ENCODE measurements at regions not wholly inside any gene's neighbourhood (a gene's known extent, or its start where the extent isn't known, plus 50 kb on each side); places are given as distances from the start of the nearest gene placed in this dataset.

GRCh38 chr6:15849395-15849794, 186.6 kb upstream of the DTNBP1 start:
- Histone ChIP-seq H3K18ac (ENCODE audit: low read length) (no peak overlapping the region), H2BK120ac (ENCODE audit: insufficient read depth, low read length, poor library complexity) (no peak overlapping the region), H2BK12ac (ENCODE audit: low read length) (no peak overlapping the region), H3K36me3 (ENCODE audit: control insufficient read depth in 1 of 2, insufficient read depth in 2 of 2, low read length in 2 of 2) (no peaks in the 10 kb centered on the region), H3K23ac (ENCODE audit: low read length) (no peak overlapping the region), H3K79me2 (ENCODE audit: control insufficient read depth, insufficient read depth, low read length, poor library complexity) (no peaks in the 10 kb centered on the region), H4K12ac (ENCODE audit: low read depth, low read length) (no peak overlapping the region), H3K9me3 (ENCODE audit: insufficient read depth, low read depth, low read length) (no peaks in the 10 kb centered on the region), H3K79me1 (ENCODE audit: low read length) (no peaks in the 10 kb centered on the region), H3K4me3 (ENCODE audit: low read depth, low read length) (no peak overlapping the region), H3K9ac (ENCODE audit: low read length) (no peak overlapping the region), H2BK5ac (ENCODE audit: low read depth, low read length, poor library complexity) (no peak overlapping the region), H2AK5ac (ENCODE audit: low read length) (no peak overlapping the region), H3K14ac (ENCODE audit: low read length) (no peak overlapping the region), H3K4ac (ENCODE audit: low read depth, low read length) (no peak overlapping the region), H3K4me2 (ENCODE audit: low read length) (no peak overlapping the region), H2AFZ (ENCODE audit: insufficient read depth, low read length, poor library complexity) (no peak overlapping the region), H4K8ac (ENCODE audit: low read depth, low read length) (no peak overlapping the region), H3K27me3 (ENCODE audit: insufficient read depth, low read length) (no peaks in the 10 kb centered on the region), H4K91ac (ENCODE audit: low read depth, low read length) (no peak overlapping the region), H3K27ac (ENCODE audit: low read depth, low read length) (no peak overlapping the region), H3K4me1 (ENCODE audit: control insufficient read depth in 1 of 2, insufficient read depth in 2 of 2, low read length in 2 of 2) (no peaks in the 10 kb centered on the region)
- no CpG with 5 or more reads among the region's 4 CpGs for WGBS (ENCODE audit: extremely low coverage, insufficient coverage, insufficient read length)
- no peak for DNase-seq

- no peak overlapping the region for H3K4me2 ChIP-seq (ENCODE audit: low read length)
- H2AK5ac ChIP-seq (ENCODE audit: low read length): no peak overlapping the region
- no peaks in the 10 kb centered on the region for H3K4me1 ChIP-seq (ENCODE audit: control insufficient read depth in 1 of 2, insufficient read depth in 2 of 2, low read length in 2 of 2)
- no peaks in the 10 kb centered on the region for H3K36me3 ChIP-seq (ENCODE audit: control insufficient read depth in 1 of 2, insufficient read depth in 2 of 2, low read length in 2 of 2)
- WGBS (ENCODE audit: extremely low coverage, insufficient coverage, insufficient read length): no CpG with 5 or more reads among the region's 4 CpGs
- H3K79me2 ChIP-seq (ENCODE audit: control insufficient read depth, insufficient read depth, low read length, poor library complexity): no peaks in the 10 kb centered on the region
- no peak overlapping the region for H3K18ac ChIP-seq (ENCODE audit: low read length)
- no peak overlapping the region for H2BK5ac ChIP-seq (ENCODE audit: low read depth, low read length, poor library complexity)
- no peak overlapping the region for H2BK120ac ChIP-seq (ENCODE audit: insufficient read depth, low read length, poor library complexity)
- no peaks in the 10 kb centered on the region for H3K79me1 ChIP-seq (ENCODE audit: low read length)
- no peak overlapping the region for H2AFZ ChIP-seq (ENCODE audit: insufficient read depth, low read length, poor library complexity)
- H3K4me3 ChIP-seq (ENCODE audit: low read depth, low read length): no peak overlapping the region
- no peak for DNase-seq
- H3K4ac ChIP-seq (ENCODE audit: low read depth, low read length): no peak overlapping the region
- H3K23ac ChIP-seq (ENCODE audit: low read length): no peak overlapping the region
- H3K9me3 ChIP-seq (ENCODE audit: insufficient read depth, low read depth, low read length): no peaks in the 10 kb centered on the region
- no peak overlapping the region for H3K27ac ChIP-seq (ENCODE audit: low read depth, low read length)
- no peak overlapping the region for H4K91ac ChIP-seq (ENCODE audit: low read depth, low read length)
- no peak overlapping the region for H3K9ac ChIP-seq (ENCODE audit: low read length)
- no peak overlapping the region for H2BK12ac ChIP-seq (ENCODE audit: low read length)
- no peak overlapping the region for H3K14ac ChIP-seq (ENCODE audit: low read length)
- H4K8ac ChIP-seq (ENCODE audit: low read depth, low read length): no peak overlapping the region
- no peak overlapping the region for H4K12ac ChIP-seq (ENCODE audit: low read depth, low read length)
- no peaks in the 10 kb centered on the region for H3K27me3 ChIP-seq (ENCODE audit: insufficient read depth, low read length)
Measured at GRCh38 chr6:15845492-15845891, 182.7 kb upstream of the DTNBP1 start.

- Histone ChIP-seq H3K18ac (ENCODE audit: low read length) (no peak overlapping the region), H4K12ac (ENCODE audit: low read depth, low read length) (no peak overlapping the region), H2AK5ac (ENCODE audit: low read length) (no peak overlapping the region), H3K9me3 (ENCODE audit: insufficient read depth, low read depth, low read length) (no peaks in the 10 kb centered on the region), H3K79me1 (ENCODE audit: low read length) (no peaks in the 10 kb centered on the region), H2AFZ (ENCODE audit: insufficient read depth, low read length, poor library complexity) (no peak overlapping the region), H3K79me2 (ENCODE audit: control insufficient read depth, insufficient read depth, low read length, poor library complexity) (no peaks in the 10 kb centered on the region), H3K36me3 (ENCODE audit: control insufficient read depth in 1 of 2, insufficient read depth in 2 of 2, low read length in 2 of 2) (no peaks in the 10 kb centered on the region), H3K23ac (ENCODE audit: low read length) (no peak overlapping the region), H4K8ac (ENCODE audit: low read depth, low read length) (no peak overlapping the region), H3K4me1 (ENCODE audit: control insufficient read depth in 1 of 2, insufficient read depth in 2 of 2, low read length in 2 of 2) (no peaks in the 10 kb centered on the region), H3K4me3 (ENCODE audit: low read depth, low read length) (no peak overlapping the region), H3K27me3 (ENCODE audit: insufficient read depth, low read length) (no peaks in the 10 kb centered on the region), H3K9ac (ENCODE audit: low read length) (no peak overlapping the region), H3K14ac (ENCODE audit: low read length) (no peak overlapping the region), H2BK5ac (ENCODE audit: low read depth, low read length, poor library complexity) (no peak overlapping the region), H4K91ac (ENCODE audit: low read depth, low read length) (no peak overlapping the region), H3K4me2 (ENCODE audit: low read length) (no peak overlapping the region), H3K27ac (ENCODE audit: low read depth, low read length) (no peak overlapping the region), H2BK12ac (ENCODE audit: low read length) (no peak overlapping the region), H3K4ac (ENCODE audit: low read depth, low read length) (no peak overlapping the region), H2BK120ac (ENCODE audit: insufficient read depth, low read length, poor library complexity) (no peak overlapping the region)
- no peak for DNase-seq
Measured at GRCh38 chr6:15843764-15844163, 180.9 kb upstream of the DTNBP1 start.

GRCh38 chr6:15843226-15843625, 180.4 kb upstream of the DTNBP1 start:
- Histone ChIP-seq H2AFZ (ENCODE audit: insufficient read depth, low read length, poor library complexity) (no peak overlapping the region), H2BK120ac (ENCODE audit: insufficient read depth, low read length, poor library complexity) (no peak overlapping the region), H2BK5ac (ENCODE audit: low read depth, low read length, poor library complexity) (no peak overlapping the region), H3K79me1 (ENCODE audit: low read length) (no peaks in the 10 kb centered on the region), H3K23ac (ENCODE audit: low read length) (no peak overlapping the region), H3K27ac (ENCODE audit: low read depth, low read length) (no peak overlapping the region), H3K4me1 (ENCODE audit: control insufficient read depth in 1 of 2, insufficient read depth in 2 of 2, low read length in 2 of 2) (no peaks in the 10 kb centered on the region), H3K9ac (ENCODE audit: low read length) (no peak overlapping the region), H2BK12ac (ENCODE audit: low read length) (no peak overlapping the region), H3K4me2 (ENCODE audit: low read length) (no peak overlapping the region), H2AK5ac (ENCODE audit: low read length) (no peak overlapping the region), H3K27me3 (ENCODE audit: insufficient read depth, low read length) (no peaks in the 10 kb centered on the region), H3K4me3 (ENCODE audit: low read depth, low read length) (no peak overlapping the region), H4K12ac (ENCODE audit: low read depth, low read length) (no peak overlapping the region), H4K91ac (ENCODE audit: low read depth, low read length) (no peak overlapping the region), H3K14ac (ENCODE audit: low read length) (no peak overlapping the region), H4K8ac (ENCODE audit: low read depth, low read length) (no peak overlapping the region), H3K79me2 (ENCODE audit: control insufficient read depth, insufficient read depth, low read length, poor library complexity) (no peaks in the 10 kb centered on the region), H3K4ac (ENCODE audit: low read depth, low read length) (no peak overlapping the region), H3K9me3 (ENCODE audit: insufficient read depth, low read depth, low read length) (no peaks in the 10 kb centered on the region), H3K18ac (ENCODE audit: low read length) (no peak overlapping the region), H3K36me3 (ENCODE audit: control insufficient read depth in 1 of 2, insufficient read depth in 2 of 2, low read length in 2 of 2) (no peaks in the 10 kb centered on the region)
- no peak for DNase-seq
- WGBS (ENCODE audit: extremely low coverage, insufficient coverage, insufficient read length): no CpG with 5 or more reads among the region's 4 CpGs

- Histone ChIP-seq H3K18ac (ENCODE audit: low read length) (no peak overlapping the region), H2AK5ac (ENCODE audit: low read length) (no peak overlapping the region), H3K23ac (ENCODE audit: low read length) (no peak overlapping the region), H2BK12ac (ENCODE audit: low read length) (no peak overlapping the region), H2BK5ac (ENCODE audit: low read depth, low read length, poor library complexity) (no peak overlapping the region), H4K8ac (ENCODE audit: low read depth, low read length) (no peak overlapping the region), H3K79me1 (ENCODE audit: low read length) (no peaks in the 10 kb centered on the region), H4K12ac (ENCODE audit: low read depth, low read length) (no peak overlapping the region), H3K79me2 (ENCODE audit: control insufficient read depth, insufficient read depth, low read length, poor library complexity) (no peaks in the 10 kb centered on the region), H3K4me2 (ENCODE audit: low read length) (no peak overlapping the region), H4K91ac (ENCODE audit: low read depth, low read length) (no peak overlapping the region), H3K14ac (ENCODE audit: low read length) (no peak overlapping the region), H3K9ac (ENCODE audit: low read length) (no peak overlapping the region), H2AFZ (ENCODE audit: insufficient read depth, low read length, poor library complexity) (no peak overlapping the region), H3K27ac (ENCODE audit: low read depth, low read length) (no peak overlapping the region), H3K36me3 (ENCODE audit: control insufficient read depth in 1 of 2, insufficient read depth in 2 of 2, low read length in 2 of 2) (no peaks in the 10 kb centered on the region), H2BK120ac (ENCODE audit: insufficient read depth, low read length, poor library complexity) (no peak overlapping the region), H3K4me3 (ENCODE audit: low read depth, low read length) (no peak overlapping the region), H3K4ac (ENCODE audit: low read depth, low read length) (no peak overlapping the region), H3K27me3 (ENCODE audit: insufficient read depth, low read length) (no peaks in the 10 kb centered on the region), H3K4me1 (ENCODE audit: control insufficient read depth in 1 of 2, insufficient read depth in 2 of 2, low read length in 2 of 2) (no peaks in the 10 kb centered on the region), H3K9me3 (ENCODE audit: insufficient read depth, low read depth, low read length) (no peaks in the 10 kb centered on the region)
- no CpG with 5 or more reads among the region's 3 CpGs for WGBS (ENCODE audit: extremely low coverage, insufficient coverage, insufficient read length)
- peak in 1 of 2 donors; percentile 33 for DNase-seq
Measured at GRCh38 chr6:15842727-15843117, 179.9 kb upstream of the DTNBP1 start.
